CD4-positive, alpha-beta T cell (primary cell): ENCODE measurements at regions not wholly inside any gene's neighbourhood (a gene's known extent, or its start where the extent isn't known, plus 50 kb on each side); places are given as distances from the start of the nearest gene placed in this dataset.

Experiments used
- ATAC-seq: fragments of 200-7000 bp; cut with Tn5 transposase; one replicate; pipeline ENCODE4 v1.10.0; 2022; ENCODE audit warnings: mild to moderate bottlenecking; ENCODE audit not compliant: poor library complexity
- CTCF ChIA-PET: fragments of 350-600 bp; sonication (Branson Sonifier 250); formaldehyde crosslinking; loops from one replicate; lab custom pipeline; 2021; ENCODE audit warnings: antibody characterized with exemption, inconsistent platforms; lab: Charles Lee
- POLR2A ChIA-PET: fragments of 350-600 bp; sonication (Branson Sonifier 250); formaldehyde crosslinking; loops from one replicate; lab custom pipeline; 2021; ENCODE audit warnings: antibody characterized with exemption, inconsistent platforms; lab: Charles Lee
- DNase-seq, 14 experiments: peaks; one replicate each; pipeline ENCODE4 v3.0.0-alpha.2; 2013 to 2020; ENCODE audit warnings: mixed read lengths in 2 of 14
- H3K27ac ChIP-seq, 2 donors: one replicate each; pipeline versions ENCODE4 v1.5.1 to v1.7.0; 2013; ENCODE audit warnings: low read length in 2 of 2, low read depth in 1 of 2, mild to moderate bottlenecking in 1 of 2
- H3K27me3 ChIP-seq, 2 experiments: 1 replicate in 1 of 2; 2 replicates in 1 of 2; pipeline versions ENCODE4 v1.6.1 to v1.7.0; 2013; ENCODE audit warnings: low read length in 2 of 2, control low read depth in 1 of 2, mild to moderate bottlenecking in 1 of 2, moderate library complexity in 1 of 2; ENCODE audit not compliant: insufficient read depth in 2 of 2, control insufficient read depth in 1 of 2
- H3K36me3 ChIP-seq: one replicate; pipeline ENCODE4 v1.6.1; 2013; ENCODE audit warnings: low read length, control low read depth; ENCODE audit not compliant: insufficient read depth
- H3K4me1 ChIP-seq: one replicate; pipeline ENCODE4 v1.6.1; 2013; ENCODE audit warnings: low read length, control low read depth; ENCODE audit not compliant: insufficient read depth
- H3K4me3 ChIP-seq: one replicate; pipeline ENCODE4 v1.5.1; 2013; ENCODE audit warnings: mild to moderate bottlenecking, low read length, moderate library complexity
- H3K9me3 ChIP-seq, 2 experiments: 1 replicate in 1 of 2; 2 replicates in 1 of 2; pipeline versions ENCODE4 v1.6.1 to v1.7.0; 2013; ENCODE audit warnings: low read length in 2 of 2, mild to moderate bottlenecking in 2 of 2, control low read depth in 1 of 2, moderate library complexity in 1 of 2; ENCODE audit not compliant: control insufficient read depth in 1 of 2, insufficient read depth in 1 of 2
- H3K27ac Mint-ChIP-seq: one replicate; pipeline ENCODE4 v1.8.0; 2020; ENCODE audit warnings: mixed read lengths
- H3K27me3 Mint-ChIP-seq: one replicate; pipeline ENCODE4 v1.8.0; 2021; ENCODE audit warnings: mixed read lengths
- H3K36me3 Mint-ChIP-seq: one replicate; pipeline ENCODE4 v1.8.0; 2021; ENCODE audit warnings: low read depth, mixed read lengths
- H3K4me1 Mint-ChIP-seq: one replicate; pipeline ENCODE4 v1.8.0; 2021; ENCODE audit warnings: low read depth, mixed read lengths
- H3K4me3 Mint-ChIP-seq: one replicate; pipeline ENCODE4 v1.8.0; 2020; ENCODE audit warnings: mild to moderate bottlenecking, mixed read lengths
- H3K9me3 Mint-ChIP-seq: one replicate; pipeline ENCODE4 v1.8.0; 2020; ENCODE audit warnings: mixed read lengths
- intact Hi-C, 2 experiments: fragments of 100-400 bp; cut with DNase I in 1 of 2; cut with micrococcal nuclease in 1 of 2; formaldehyde crosslinking; loops; one replicate each; pipeline versions ENCODE4 v1.15.1 to v1.9.0; 2023 to 2025; cut with DNase I, micrococcal nuclease
- TF ChIP-seq, protein P1 (sequence below): fragments of 200-600 bp; IDR thresholded peaks from one replicate; pipeline ENCODE4 v1.8.0; 2022; ENCODE audit warnings: antibody characterized with exemption, mild to moderate bottlenecking

DNA sequence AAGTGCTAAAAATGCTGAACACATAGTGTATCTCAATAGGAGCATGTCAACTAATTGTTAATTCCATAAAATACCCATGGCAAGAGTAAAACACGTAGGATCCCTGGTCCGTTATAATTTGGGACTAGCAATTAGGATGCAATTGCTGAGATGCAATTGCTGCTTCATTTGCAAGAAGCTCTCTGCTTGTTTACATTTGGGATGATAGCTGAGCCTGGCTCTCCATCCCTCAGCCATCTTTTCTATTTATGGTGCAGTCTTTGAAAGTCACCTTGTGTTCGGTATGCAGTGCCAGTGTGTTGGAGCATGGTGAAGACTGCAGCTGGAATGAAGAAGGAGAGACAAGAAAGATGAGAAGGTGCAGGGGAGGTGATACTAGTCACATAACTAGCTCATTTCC is 191.3 kb downstream of the SNX10 start:
- ChIA-PET POLR2A (interaction anchor here (0.6 kb wide), 1 partner anchor 209 kb away, joined by 3 read pairs; no protein-coding TSS in a partner anchor), CTCF (no interaction called here)
- intact Hi-C loops, result no loop called here
- Histone ChIP-seq H3K27me3 (peaks cover 0 to 3% of the 10 kb centered on the region in 2 experiments), H3K4me3 (no peak overlapping the region), H3K9me3 (no peaks in the 10 kb centered on the region), H3K27ac (no peak overlapping the region), H3K36me3 (no peaks in the 10 kb centered on the region), H3K4me1 (no peaks in the 10 kb centered on the region)
- TF ChIP-seq, protein P1, sequence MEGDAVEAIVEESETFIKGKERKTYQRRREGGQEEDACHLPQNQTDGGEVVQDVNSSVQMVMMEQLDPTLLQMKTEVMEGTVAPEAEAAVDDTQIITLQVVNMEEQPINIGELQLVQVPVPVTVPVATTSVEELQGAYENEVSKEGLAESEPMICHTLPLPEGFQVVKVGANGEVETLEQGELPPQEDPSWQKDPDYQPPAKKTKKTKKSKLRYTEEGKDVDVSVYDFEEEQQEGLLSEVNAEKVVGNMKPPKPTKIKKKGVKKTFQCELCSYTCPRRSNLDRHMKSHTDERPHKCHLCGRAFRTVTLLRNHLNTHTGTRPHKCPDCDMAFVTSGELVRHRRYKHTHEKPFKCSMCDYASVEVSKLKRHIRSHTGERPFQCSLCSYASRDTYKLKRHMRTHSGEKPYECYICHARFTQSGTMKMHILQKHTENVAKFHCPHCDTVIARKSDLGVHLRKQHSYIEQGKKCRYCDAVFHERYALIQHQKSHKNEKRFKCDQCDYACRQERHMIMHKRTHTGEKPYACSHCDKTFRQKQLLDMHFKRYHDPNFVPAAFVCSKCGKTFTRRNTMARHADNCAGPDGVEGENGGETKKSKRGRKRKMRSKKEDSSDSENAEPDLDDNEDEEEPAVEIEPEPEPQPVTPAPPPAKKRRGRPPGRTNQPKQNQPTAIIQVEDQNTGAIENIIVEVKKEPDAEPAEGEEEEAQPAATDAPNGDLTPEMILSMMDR, result no peak
- Mint-ChIP-seq H3K4me1 (no peaks in the 10 kb centered on the region), H3K27me3 (peaks cover 33% of the 10 kb centered on the region), H3K27ac (no peak overlapping the region), H3K36me3 (no peaks in the 10 kb centered on the region), H3K4me3 (no peak overlapping the region), H3K9me3 (no peaks in the 10 kb centered on the region)
- no peak for ATAC-seq
- no peak for DNase-seq

DNA sequence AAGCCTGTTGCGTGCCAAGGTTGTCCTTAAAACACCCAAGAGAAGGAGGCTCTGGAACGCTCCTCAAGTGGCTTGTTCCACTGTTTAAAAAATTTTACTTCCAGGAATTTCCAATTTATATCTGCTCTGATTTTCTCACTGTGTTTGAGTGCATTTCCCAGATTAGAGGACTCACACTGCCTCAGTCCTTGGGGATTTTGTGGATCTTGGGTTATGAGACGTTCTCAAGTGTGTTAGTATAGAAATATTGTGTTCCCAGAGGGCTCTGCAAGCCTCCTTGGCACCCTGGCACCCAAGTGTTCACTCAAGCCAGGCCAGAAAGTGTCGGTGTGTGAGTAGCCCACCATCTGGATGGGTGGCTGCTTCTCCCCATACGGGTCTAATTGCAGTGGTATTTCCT is 192.2 kb downstream of the SNX10 start:
- TF ChIP-seq, protein P1, result no peak
- ChIA-PET POLR2A (interaction anchor here (0.5 kb wide), 1 partner anchor 427 kb away, joined by 3 read pairs; no protein-coding TSS in a partner anchor), CTCF (no interaction called here)
- Histone ChIP-seq H3K27me3 (peaks cover 0 to 3% of the 10 kb centered on the region in 2 experiments), H3K36me3 (no peaks in the 10 kb centered on the region), H3K4me3 (no peak overlapping the region), H3K27ac (no peak overlapping the region), H3K9me3 (no peaks in the 10 kb centered on the region), H3K4me1 (no peaks in the 10 kb centered on the region)
- intact Hi-C loops, result no loop called here
- Mint-ChIP-seq H3K9me3 (no peaks in the 10 kb centered on the region), H3K36me3 (no peaks in the 10 kb centered on the region), H3K27ac (no peak overlapping the region), H3K4me3 (no peak overlapping the region), H3K27me3 (peaks cover 39% of the 10 kb centered on the region), H3K4me1 (no peaks in the 10 kb centered on the region)
- no peak for ATAC-seq
- DNase-seq, result no peak

DNA sequence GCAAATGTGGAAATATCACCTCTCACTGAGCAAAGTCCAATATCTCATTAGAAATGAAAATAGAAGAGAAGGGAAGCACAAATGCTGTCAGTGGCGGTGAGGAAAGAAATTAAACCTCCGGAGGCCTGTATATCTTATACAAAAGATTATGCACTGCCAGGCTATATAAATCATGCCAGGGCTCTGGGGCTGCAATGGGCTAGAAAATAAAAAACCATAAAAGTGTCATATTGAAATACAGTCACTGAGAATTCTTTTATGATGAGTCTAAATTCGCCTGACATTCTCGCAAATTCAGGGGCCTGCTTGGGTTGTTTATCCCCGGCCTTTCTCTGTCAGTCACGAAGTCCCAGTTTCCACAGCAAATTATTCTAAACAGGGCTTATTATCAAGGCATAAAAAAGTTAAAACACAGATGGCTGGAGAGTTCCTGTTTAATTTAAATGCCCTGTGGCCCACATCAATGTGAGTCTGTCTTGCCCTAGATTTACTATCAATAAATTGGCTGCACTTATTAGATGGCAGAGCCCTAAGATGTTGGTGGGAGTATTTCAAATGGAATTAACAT is 193.8 kb downstream of the SNX10 start:
- DNase-seq (no peak), ATAC-seq (no peak)
- POLR2A ChIA-PET, result no interaction called here
- no peaks in the 10 kb centered on the region for H3K9me3 ChIP-seq
- no peaks in the 10 kb centered on the region for H3K4me1 ChIP-seq
- TF ChIP-seq, protein P1, result no peak
- CTCF ChIA-PET, result no interaction called here
- no peak overlapping the region for H3K4me3 ChIP-seq
- Mint-ChIP-seq H3K4me3 (no peak overlapping the region), H3K27me3 (peaks cover 33% of the 10 kb centered on the region), H3K36me3 (no peaks in the 10 kb centered on the region), H3K27ac (no peak overlapping the region), H3K4me1 (no peaks in the 10 kb centered on the region), H3K9me3 (no peaks in the 10 kb centered on the region)
- intact Hi-C loops, result no loop called here
- peaks cover 0 to 3% of the 10 kb centered on the region in 2 experiments for H3K27me3 ChIP-seq
- H3K36me3 ChIP-seq, result no peaks in the 10 kb centered on the region
- H3K27ac ChIP-seq, result no peak overlapping the region
